HG03045 (cell line): ENCODE measurements at regions not wholly inside any gene's neighbourhood (a gene's known extent, or its start where the extent isn't known, plus 50 kb on each side); places are given as distances from the start of the nearest gene placed in this dataset.

Experiments
- ATAC-seq: cut with Tn5 transposase; IDR thresholded peaks from one replicate; pipeline ENCODE4 v1.9.1; 2021; ENCODE audit warnings: mild to moderate bottlenecking, moderate library complexity; ENCODE audit not compliant: unreplicated experiment

- no peak for ATAC-seq
Measured at GRCh38 chr2:150569761-150570160, 82.3 kb upstream of the RND3 start.

GRCh38 chr2:150567771-150568301 lies 80.4 kb upstream of the RND3 start:
- no peak for ATAC-seq

- ATAC-seq, result no peak
Measured at GRCh38 chr2:150566289-150566688, 78.8 kb upstream of the RND3 start.

GRCh38 chr2:150561076-150561475 lies 73.6 kb upstream of the RND3 start:
- ATAC-seq, result no peak

GRCh38 chr2:150557020-150557600 lies 69.6 kb upstream of the RND3 start:
- no peak for ATAC-seq

GRCh38 chr2:150555611-150556356 lies 68.3 kb upstream of the RND3 start:
- ATAC-seq, result no peak

- no peak for ATAC-seq
Measured at GRCh38 chr2:150554046-150554445, 66.6 kb upstream of the RND3 start.

- no peak for ATAC-seq
Measured at GRCh38 chr2:150552041-150552820, 64.8 kb upstream of the RND3 start.

GRCh38 chr2:150549381-150549780 lies 61.9 kb upstream of the RND3 start:
- no peak for ATAC-seq

- ATAC-seq, result no peak
Measured at GRCh38 chr2:150548527-150548926, 61.1 kb upstream of the RND3 start.

GRCh38 chr2:150545916-150546315 lies 58.4 kb upstream of the RND3 start:
- ATAC-seq, result no peak

- no peak for ATAC-seq
Measured at GRCh38 chr2:150544731-150545130, 57.3 kb upstream of the RND3 start.

- no peak for ATAC-seq
Measured at GRCh38 chr2:150542692-150543091, 55.2 kb upstream of the RND3 start.

GRCh38 chr2:150542172-150542571 lies 54.7 kb upstream of the RND3 start:
- ATAC-seq, result no peak

GRCh38 chr2:150538651-150539201 lies 51.3 kb upstream of the RND3 start:
- no peak for ATAC-seq
